Prostate gland (tissue), 2 donors: ENCODE measurements at regions not wholly inside any gene's neighbourhood (a gene's known extent, or its start where the extent isn't known, plus 50 kb on each side); places are given as distances from the start of the nearest gene placed in this dataset.

Source experiments
- CTCF ChIP-seq, 4 experiments: fragments of 200-600 bp in 2 of 4; fragments of 450-650 bp in 2 of 4; sonication (generic) in 2 of 4; IDR thresholded peaks; 1 replicate in 3 of 4; 2 replicates in 1 of 4; pipeline ENCODE4 v1.5.1; 2016 to 2019; ENCODE audit warnings: antibody characterized with exemption in 4 of 4, mild to moderate bottlenecking in 2 of 4, moderate library complexity in 2 of 4
- POLR2A ChIP-seq: fragments of 450-650 bp; IDR thresholded peaks from one replicate; pipeline ENCODE4 v1.6.1; 2016; ENCODE audit warnings: antibody characterized with exemption, mild to moderate bottlenecking
- POLR2AphosphoS5 ChIP-seq: sonication (generic); formaldehyde crosslinking; IDR thresholded peaks from one replicate; pipeline ENCODE4 v1.6.1; 2017; ENCODE audit warnings: antibody characterized with exemption

- TF ChIP-seq CTCF (IDR thresholded peaks at IDR 0.05), result no peak
- no peak for TF ChIP-seq POLR2AphosphoS5
- no peak for TF ChIP-seq POLR2A
Observed at GRCh38 chrX:13449441-13449840, 120.0 kb upstream of the EGFL6 start.
